Right lobe of liver (tissue), 4 donors: ENCODE measurements at regions not wholly inside any gene's neighbourhood (a gene's known extent, or its start where the extent isn't known, plus 50 kb on each side); places are given as distances from the start of the nearest gene placed in this dataset.

Experiments used
- CTCF ChIP-seq, 4 donors: fragments of 200-600 bp in 3 of 4; fragments of 450-650 bp in 1 of 4; IDR thresholded peaks; one replicate each; pipeline versions ENCODE4 v1.5.1 to v1.8.0; 2016 to 2022; ENCODE audit warnings: antibody characterized with exemption in 4 of 4, mild to moderate bottlenecking in 2 of 4
- POLR2A ChIP-seq: fragments of 450-650 bp; IDR thresholded peaks from one replicate; pipeline ENCODE4 v1.6.1; 2017; ENCODE audit warnings: antibody characterized with exemption, mild to moderate bottlenecking
- donor health status: DM: no; HTN: no; CAD: no.
- donor health status: DM: no; HTN: no; CAD: no.
- donor health status: DM: no; HTN: yes; CAD: no.

- TF ChIP-seq CTCF (IDR thresholded peaks at IDR 0.05): no peak
- TF ChIP-seq POLR2A: no peak
Measured at GRCh38 chr1:106200711-106201110, 855.8 kb upstream of the PRMT6 start.
